ENCODE measurements at regions not wholly inside any gene's neighbourhood (a gene's known extent, or its start where the extent isn't known, plus 50 kb on each side); places are given as distances from the start of the nearest gene placed in this dataset.

DNA sequence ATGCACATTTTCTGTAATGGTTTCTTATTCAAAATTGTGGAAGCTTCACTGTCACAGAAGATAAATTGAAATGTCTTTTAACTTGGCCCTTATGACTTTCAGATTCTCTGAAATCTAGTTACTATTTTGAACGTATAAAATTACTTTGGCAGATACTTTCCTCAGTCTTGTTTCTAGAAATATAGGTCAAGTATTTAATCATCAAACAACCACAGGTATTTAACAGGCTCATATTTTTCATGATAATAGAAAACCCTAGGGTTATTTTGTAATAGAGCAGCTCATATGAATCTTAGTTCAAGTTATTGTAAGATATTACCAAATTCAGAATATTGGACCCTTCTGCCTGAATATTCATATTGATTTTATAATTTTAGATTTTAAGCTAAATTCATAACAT lies 236.0 kb upstream of the CDH18 start:
- H3K9me3 Mint-ChIP-seq, result no peaks in the 10 kb centered on the region
- CTCF ChIA-PET, result no interaction called here
- no peak for TF ChIP-seq NR1H2 (CRISPR knock-in tag; IDR thresholded peaks at IDR 0.05)
- TF ChIP-seq, protein P1, sequence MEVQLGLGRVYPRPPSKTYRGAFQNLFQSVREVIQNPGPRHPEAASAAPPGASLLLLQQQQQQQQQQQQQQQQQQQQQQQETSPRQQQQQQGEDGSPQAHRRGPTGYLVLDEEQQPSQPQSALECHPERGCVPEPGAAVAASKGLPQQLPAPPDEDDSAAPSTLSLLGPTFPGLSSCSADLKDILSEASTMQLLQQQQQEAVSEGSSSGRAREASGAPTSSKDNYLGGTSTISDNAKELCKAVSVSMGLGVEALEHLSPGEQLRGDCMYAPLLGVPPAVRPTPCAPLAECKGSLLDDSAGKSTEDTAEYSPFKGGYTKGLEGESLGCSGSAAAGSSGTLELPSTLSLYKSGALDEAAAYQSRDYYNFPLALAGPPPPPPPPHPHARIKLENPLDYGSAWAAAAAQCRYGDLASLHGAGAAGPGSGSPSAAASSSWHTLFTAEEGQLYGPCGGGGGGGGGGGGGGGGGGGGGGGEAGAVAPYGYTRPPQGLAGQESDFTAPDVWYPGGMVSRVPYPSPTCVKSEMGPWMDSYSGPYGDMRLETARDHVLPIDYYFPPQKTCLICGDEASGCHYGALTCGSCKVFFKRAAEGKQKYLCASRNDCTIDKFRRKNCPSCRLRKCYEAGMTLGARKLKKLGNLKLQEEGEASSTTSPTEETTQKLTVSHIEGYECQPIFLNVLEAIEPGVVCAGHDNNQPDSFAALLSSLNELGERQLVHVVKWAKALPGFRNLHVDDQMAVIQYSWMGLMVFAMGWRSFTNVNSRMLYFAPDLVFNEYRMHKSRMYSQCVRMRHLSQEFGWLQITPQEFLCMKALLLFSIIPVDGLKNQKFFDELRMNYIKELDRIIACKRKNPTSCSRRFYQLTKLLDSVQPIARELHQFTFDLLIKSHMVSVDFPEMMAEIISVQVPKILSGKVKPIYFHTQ (CRISPR knock-in tag; IDR thresholded peaks at IDR 0.05), result no peak
- no peak for TF ChIP-seq KAT7 (CRISPR knock-in tag; IDR thresholded peaks at IDR 0.05; ENCODE audit: borderline replicate concordance)
- H3K4me3 Mint-ChIP-seq, result no peak overlapping the region
- H3K27ac Mint-ChIP-seq, result no peak overlapping the region
- H3K4me1 Mint-ChIP-seq, result no peaks in the 10 kb centered on the region
- DNase-seq (ENCODE audit: low spot score), result no peak
- no peaks in the 10 kb centered on the region for H3K36me3 Mint-ChIP-seq
- ATAC-seq, result no peak
- POLR2A ChIA-PET, result no interaction called here
- H3K27me3 Mint-ChIP-seq (ENCODE audit: low read depth), result no peaks in the 10 kb centered on the region

DNA sequence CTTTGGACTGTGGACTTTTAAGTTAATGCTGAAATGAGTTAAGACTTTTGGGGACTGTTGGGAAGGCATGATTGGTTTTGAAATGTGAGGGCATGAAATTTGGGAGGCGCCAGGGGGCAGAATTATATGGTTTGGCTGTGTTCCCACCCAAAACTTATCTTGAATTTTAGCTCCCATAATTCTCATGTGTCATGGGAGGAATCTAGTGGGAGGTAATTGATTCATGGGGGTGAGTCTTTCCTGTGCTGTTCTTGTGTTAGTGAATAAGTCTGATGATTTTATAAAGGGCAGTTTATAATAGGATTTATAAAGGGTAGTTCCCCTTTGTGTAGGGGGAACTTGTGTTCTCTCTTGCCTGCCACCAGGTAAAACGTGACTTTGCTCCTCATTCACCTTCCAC lies 235.5 kb upstream of the CDH18 start:
- no peaks in the 10 kb centered on the region for H3K36me3 Mint-ChIP-seq
- no peak overlapping the region for H3K4me3 Mint-ChIP-seq
- H3K4me1 Mint-ChIP-seq, result no peaks in the 10 kb centered on the region
- DNase-seq (ENCODE audit: low spot score) (no peak), ATAC-seq (no peak)
- ChIA-PET POLR2A (no interaction called here), CTCF (no interaction called here)
- H3K27me3 Mint-ChIP-seq (ENCODE audit: low read depth), result no peaks in the 10 kb centered on the region
- peaks cover 3% of the 10 kb centered on the region for H3K9me3 Mint-ChIP-seq
- no peak overlapping the region for H3K27ac Mint-ChIP-seq
- TF ChIP-seq ZNF416 (CRISPR knock-in tag; IDR thresholded peaks at IDR 0.05) (no peak), NR2C2 (CRISPR knock-in tag; IDR thresholded peaks at IDR 0.05) (no peak), MYBL2 (CRISPR knock-in tag; IDR thresholded peaks at IDR 0.05) (no peak), NFATC4 (CRISPR knock-in tag; IDR thresholded peaks at IDR 0.05) (no peak), MXD4 (CRISPR knock-in tag; IDR thresholded peaks at IDR 0.05; ENCODE audit: borderline replicate concordance) (no peak), CREM (CRISPR knock-in tag; IDR thresholded peaks at IDR 0.05) (no peak)
- TF ChIP-seq, protein P2, sequence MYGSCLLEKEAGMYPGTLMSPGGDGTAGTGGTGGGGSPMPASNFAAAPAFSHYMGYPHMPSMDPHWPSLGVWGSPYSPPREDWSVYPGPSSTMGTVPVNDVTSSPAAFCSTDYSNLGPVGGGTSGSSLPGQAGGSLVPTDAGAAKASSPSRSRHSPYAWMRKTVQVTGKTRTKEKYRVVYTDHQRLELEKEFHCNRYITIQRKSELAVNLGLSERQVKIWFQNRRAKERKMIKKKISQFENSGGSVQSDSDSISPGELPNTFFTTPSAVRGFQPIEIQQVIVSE (CRISPR knock-in tag; IDR thresholded peaks at IDR 0.05; ENCODE audit: borderline replicate concordance), result no peak
- TF ChIP-seq, protein P3, sequence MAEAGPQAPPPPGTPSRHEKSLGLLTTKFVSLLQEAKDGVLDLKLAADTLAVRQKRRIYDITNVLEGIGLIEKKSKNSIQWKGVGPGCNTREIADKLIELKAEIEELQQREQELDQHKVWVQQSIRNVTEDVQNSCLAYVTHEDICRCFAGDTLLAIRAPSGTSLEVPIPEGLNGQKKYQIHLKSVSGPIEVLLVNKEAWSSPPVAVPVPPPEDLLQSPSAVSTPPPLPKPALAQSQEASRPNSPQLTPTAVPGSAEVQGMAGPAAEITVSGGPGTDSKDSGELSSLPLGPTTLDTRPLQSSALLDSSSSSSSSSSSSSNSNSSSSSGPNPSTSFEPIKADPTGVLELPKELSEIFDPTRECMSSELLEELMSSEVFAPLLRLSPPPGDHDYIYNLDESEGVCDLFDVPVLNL (CRISPR knock-in tag; IDR thresholded peaks at IDR 0.05; ENCODE audit: borderline replicate concordance, low read depth), result no peak
- TF ChIP-seq, protein P4, sequence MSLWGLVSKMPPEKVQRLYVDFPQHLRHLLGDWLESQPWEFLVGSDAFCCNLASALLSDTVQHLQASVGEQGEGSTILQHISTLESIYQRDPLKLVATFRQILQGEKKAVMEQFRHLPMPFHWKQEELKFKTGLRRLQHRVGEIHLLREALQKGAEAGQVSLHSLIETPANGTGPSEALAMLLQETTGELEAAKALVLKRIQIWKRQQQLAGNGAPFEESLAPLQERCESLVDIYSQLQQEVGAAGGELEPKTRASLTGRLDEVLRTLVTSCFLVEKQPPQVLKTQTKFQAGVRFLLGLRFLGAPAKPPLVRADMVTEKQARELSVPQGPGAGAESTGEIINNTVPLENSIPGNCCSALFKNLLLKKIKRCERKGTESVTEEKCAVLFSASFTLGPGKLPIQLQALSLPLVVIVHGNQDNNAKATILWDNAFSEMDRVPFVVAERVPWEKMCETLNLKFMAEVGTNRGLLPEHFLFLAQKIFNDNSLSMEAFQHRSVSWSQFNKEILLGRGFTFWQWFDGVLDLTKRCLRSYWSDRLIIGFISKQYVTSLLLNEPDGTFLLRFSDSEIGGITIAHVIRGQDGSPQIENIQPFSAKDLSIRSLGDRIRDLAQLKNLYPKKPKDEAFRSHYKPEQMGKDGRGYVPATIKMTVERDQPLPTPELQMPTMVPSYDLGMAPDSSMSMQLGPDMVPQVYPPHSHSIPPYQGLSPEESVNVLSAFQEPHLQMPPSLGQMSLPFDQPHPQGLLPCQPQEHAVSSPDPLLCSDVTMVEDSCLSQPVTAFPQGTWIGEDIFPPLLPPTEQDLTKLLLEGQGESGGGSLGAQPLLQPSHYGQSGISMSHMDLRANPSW (CRISPR knock-in tag; conservative IDR thresholded peaks at IDR 0.05; ENCODE audit: low read depth), result no peak
- TF ChIP-seq, protein P5, sequence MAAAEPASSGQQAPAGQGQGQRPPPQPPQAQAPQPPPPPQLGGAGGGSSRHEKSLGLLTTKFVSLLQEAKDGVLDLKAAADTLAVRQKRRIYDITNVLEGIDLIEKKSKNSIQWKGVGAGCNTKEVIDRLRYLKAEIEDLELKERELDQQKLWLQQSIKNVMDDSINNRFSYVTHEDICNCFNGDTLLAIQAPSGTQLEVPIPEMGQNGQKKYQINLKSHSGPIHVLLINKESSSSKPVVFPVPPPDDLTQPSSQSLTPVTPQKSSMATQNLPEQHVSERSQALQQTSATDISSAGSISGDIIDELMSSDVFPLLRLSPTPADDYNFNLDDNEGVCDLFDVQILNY (CRISPR knock-in tag; IDR thresholded peaks at IDR 0.05), result no peak
- TF ChIP-seq, protein P6, sequence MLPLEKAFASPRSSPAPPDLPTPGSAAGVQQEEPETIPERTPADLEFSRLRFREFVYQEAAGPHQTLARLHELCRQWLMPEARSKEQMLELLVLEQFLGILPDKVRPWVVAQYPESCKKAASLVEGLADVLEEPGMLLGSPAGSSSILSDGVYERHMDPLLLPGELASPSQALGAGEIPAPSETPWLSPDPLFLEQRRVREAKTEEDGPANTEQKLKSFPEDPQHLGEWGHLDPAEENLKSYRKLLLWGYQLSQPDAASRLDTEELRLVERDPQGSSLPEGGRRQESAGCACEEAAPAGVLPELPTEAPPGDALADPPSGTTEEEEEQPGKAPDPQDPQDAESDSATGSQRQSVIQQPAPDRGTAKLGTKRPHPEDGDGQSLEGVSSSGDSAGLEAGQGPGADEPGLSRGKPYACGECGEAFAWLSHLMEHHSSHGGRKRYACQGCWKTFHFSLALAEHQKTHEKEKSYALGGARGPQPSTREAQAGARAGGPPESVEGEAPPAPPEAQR (CRISPR knock-in tag; IDR thresholded peaks at IDR 0.05), result no peak
